Mesenchymal stem cell (in vitro differentiated cells and primary cell): ENCODE measurements at regions not wholly inside any gene's neighbourhood (a gene's known extent, or its start where the extent isn't known, plus 50 kb on each side); places are given as distances from the start of the nearest gene placed in this dataset.

Experiments
- DNase-seq: peaks from one replicate; pipeline ENCODE4 v3.0.0-alpha.2; 2013
- H2AFZ ChIP-seq: one replicate; pipeline ENCODE4 v1.6.1; 2013; ENCODE audit warnings: low read depth, mild to moderate bottlenecking, control low read depth, inconsistent platforms, low read length, moderate library complexity
- H2AK5ac ChIP-seq: 2 replicates; pipeline ENCODE4 v1.6.1; 2013; ENCODE audit warnings: low read length, moderate library complexity, mild to moderate bottlenecking, inconsistent platforms; ENCODE audit not compliant: severe bottlenecking
- H2BK120ac ChIP-seq: one replicate; pipeline ENCODE4 v1.6.1; 2013; ENCODE audit warnings: low read depth, mild to moderate bottlenecking, inconsistent platforms, low read length, moderate library complexity
- H2BK12ac ChIP-seq, 2 experiments: one replicate each; pipeline ENCODE4 v1.6.1; 2013; ENCODE audit warnings: inconsistent platforms in 2 of 2, low read length in 2 of 2, mild to moderate bottlenecking in 2 of 2, moderate library complexity in 2 of 2, control low read depth in 1 of 2
- H2BK15ac ChIP-seq: one replicate; pipeline ENCODE4 v1.6.1; 2013; ENCODE audit warnings: mild to moderate bottlenecking, low read depth, inconsistent platforms; ENCODE audit not compliant: poor library complexity, severe bottlenecking
- H2BK5ac ChIP-seq: 2 replicates; pipeline ENCODE4 v1.6.1; 2013; ENCODE audit warnings: low read depth, mild to moderate bottlenecking, low read length, control low read depth, inconsistent platforms; ENCODE audit not compliant: poor library complexity, severe bottlenecking
- H3K14ac ChIP-seq, 2 experiments: one replicate each; pipeline ENCODE4 v1.6.1; 2013; ENCODE audit warnings: inconsistent platforms in 2 of 2, low read length in 2 of 2, control low read depth in 1 of 2, mild to moderate bottlenecking in 1 of 2, moderate library complexity in 1 of 2
- H3K18ac ChIP-seq, 2 experiments: one replicate each; pipeline ENCODE4 v1.6.1; 2013; ENCODE audit warnings: inconsistent platforms in 2 of 2, low read length in 2 of 2, control low read depth in 1 of 2, low read depth in 1 of 2, mild to moderate bottlenecking in 1 of 2
- H3K23ac ChIP-seq, 2 experiments: one replicate each; pipeline ENCODE4 v1.6.1; 2013; ENCODE audit warnings: inconsistent platforms in 2 of 2, low read length in 2 of 2, mild to moderate bottlenecking in 2 of 2, moderate library complexity in 2 of 2, control low read depth in 1 of 2
- H3K27ac ChIP-seq: 2 replicates; pipeline ENCODE4 v1.5.1; 2013; ENCODE audit warnings: mild to moderate bottlenecking, moderate library complexity, low read length, control low read depth, inconsistent platforms; ENCODE audit not compliant: poor library complexity, severe bottlenecking
- H3K27me3 ChIP-seq, 2 experiments: 2 replicates each; pipeline versions ENCODE4 v1.6.1 to v1.7.0; 2013; ENCODE audit warnings: low read length in 2 of 2, mild to moderate bottlenecking in 2 of 2, moderate library complexity in 2 of 2, control low read depth in 1 of 2, inconsistent platforms in 1 of 2; ENCODE audit not compliant: control insufficient read depth in 1 of 2, insufficient read depth in 1 of 2
- H3K36me3 ChIP-seq, 2 experiments: 2 replicates each; pipeline versions ENCODE4 v1.6.1 to v1.7.0; 2013; ENCODE audit warnings: low read length in 2 of 2, control low read depth in 1 of 2, inconsistent platforms in 1 of 2, low read depth in 1 of 2, mild to moderate bottlenecking in 1 of 2; ENCODE audit not compliant: insufficient read depth in 2 of 2, control insufficient read depth in 1 of 2
- H3K4ac ChIP-seq, 2 experiments: one replicate each; pipeline ENCODE4 v1.6.1; 2013; ENCODE audit warnings: inconsistent platforms in 2 of 2, low read length in 2 of 2, mild to moderate bottlenecking in 2 of 2, moderate library complexity in 2 of 2, control low read depth in 1 of 2, low read depth in 1 of 2
- H3K4me1 ChIP-seq: 2 replicates; pipeline ENCODE4 v1.6.1; 2013; ENCODE audit warnings: low read depth, low read length, control low read depth; ENCODE audit not compliant: control insufficient read depth, insufficient read depth
- H3K4me2 ChIP-seq: 2 replicates; pipeline ENCODE4 v1.6.1; 2013; ENCODE audit warnings: low read length, mild to moderate bottlenecking, inconsistent platforms; ENCODE audit not compliant: poor library complexity, severe bottlenecking
- H3K4me3 ChIP-seq, 2 experiments: 2 replicates each; pipeline versions ENCODE4 v1.5.1 to v1.7.0; 2013; ENCODE audit warnings: low read length in 2 of 2, mild to moderate bottlenecking in 2 of 2, control low read depth in 1 of 2, low read depth in 1 of 2; ENCODE audit not compliant: insufficient read depth in 1 of 2
- H3K79me1 ChIP-seq: replicated peaks from 2 replicates; pipeline ENCODE4 v1.6.1; 2013; ENCODE audit warnings: mild to moderate bottlenecking, control low read depth, low read length, inconsistent platforms; ENCODE audit not compliant: poor library complexity, severe bottlenecking
- H3K9ac ChIP-seq: 2 replicates; pipeline ENCODE4 v1.7.0; 2013; ENCODE audit warnings: mild to moderate bottlenecking, low read length, moderate library complexity
- H3K9me3 ChIP-seq: 2 replicates; pipeline ENCODE4 v1.7.0; 2013; ENCODE audit warnings: mild to moderate bottlenecking, low read length; ENCODE audit not compliant: control insufficient read depth
- H4K8ac ChIP-seq: one replicate; pipeline ENCODE4 v1.6.1; 2013; ENCODE audit warnings: inconsistent platforms, mild to moderate bottlenecking, low read length, moderate library complexity
- H4K91ac ChIP-seq: one replicate; pipeline ENCODE4 v1.6.1; 2013; ENCODE audit warnings: mild to moderate bottlenecking, low read length, inconsistent platforms
- WGBS: methylation state at CpG from one replicate; pipeline ENCODE4 v1.1.7; 2013; ENCODE audit warnings: mixed read lengths; 5-methylcytosine and 5-hydroxymethylcytosine counted together

- 50% methylated on average over 9 of the region's 11 CpGs for WGBS
- peaks cover 13% of the 10 kb centered on the region for H3K79me1 ChIP-seq
- no peak overlapping the region for H2BK15ac ChIP-seq
- peak overlapping the region; percentile 7 for H4K8ac ChIP-seq
- peak overlapping the region; percentile 98 for H2AK5ac ChIP-seq
- H3K23ac ChIP-seq: no peak overlapping the region
- peaks cover 17% of the 10 kb centered on the region for H3K4me1 ChIP-seq
- no peak overlapping the region for H4K91ac ChIP-seq
- H3K4me2 ChIP-seq: peak overlapping the region; percentile 35
- no peaks in the 10 kb centered on the region for H3K9me3 ChIP-seq
- no peak overlapping the region for H3K18ac ChIP-seq
- no peak overlapping the region for H3K4me3 ChIP-seq
- H3K27ac ChIP-seq: peak overlapping the region; percentile 99
- no peak overlapping the region for H3K14ac ChIP-seq
- peak overlapping the region; percentile 98 for H2BK5ac ChIP-seq
- no peak overlapping the region for H3K9ac ChIP-seq
- H2AFZ ChIP-seq: no peak overlapping the region
- DNase-seq: peak; percentile 6
- H3K4ac ChIP-seq: no peak overlapping the region
- H3K36me3 ChIP-seq: no peaks in the 10 kb centered on the region
- no peak overlapping the region for H2BK120ac ChIP-seq
- no peaks in the 10 kb centered on the region for H3K27me3 ChIP-seq
- H2BK12ac ChIP-seq: no peak overlapping the region
Observed at GRCh38 chr2:234218266-234219045, 168.0 kb downstream of the SPP2 start.

DNA sequence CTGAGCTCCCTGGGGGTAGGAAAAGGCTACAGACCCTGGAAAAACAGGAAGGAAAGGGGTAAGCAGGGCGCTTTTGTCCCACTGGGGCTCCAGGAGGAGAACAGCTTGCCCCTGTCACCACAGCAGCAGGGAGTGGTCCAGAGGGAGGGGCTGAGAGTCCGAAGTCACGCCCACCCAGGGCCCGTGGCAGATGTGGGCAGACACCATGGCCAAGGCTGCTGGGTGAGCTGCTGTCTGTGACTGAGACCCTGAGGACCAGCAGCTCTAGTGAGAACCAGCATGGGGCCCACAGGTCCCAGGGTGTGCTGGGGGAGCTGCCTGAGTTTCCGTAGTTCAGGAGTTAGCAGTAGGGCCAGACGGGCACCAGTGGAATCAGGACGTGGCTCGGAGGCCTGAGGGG lies 162.0 kb downstream of the SPP2 start:
- Histone ChIP-seq H2BK5ac (no peak overlapping the region), H2AK5ac (peak overlapping the region; percentile 47), H3K79me1 (no peaks in the 10 kb centered on the region), H2BK120ac (no peak overlapping the region), H3K4me3 (no peak overlapping the region), H4K8ac (no peak overlapping the region), H2BK15ac (no peak overlapping the region), H2AFZ (no peak overlapping the region), H3K9ac (no peak overlapping the region), H4K91ac (no peak overlapping the region), H3K36me3 (no peaks in the 10 kb centered on the region), H3K9me3 (no peaks in the 10 kb centered on the region), H3K23ac (no peak overlapping the region), H3K18ac (no peak overlapping the region), H2BK12ac (no peak overlapping the region), H3K27me3 (no peaks in the 10 kb centered on the region), H3K14ac (no peak overlapping the region), H3K4me2 (no peak overlapping the region), H3K27ac (no peak overlapping the region), H3K4ac (no peak overlapping the region), H3K4me1 (peaks cover 10% of the 10 kb centered on the region)
- DNase-seq: no peak
- WGBS: 83% methylated on average over 8 of the region's 8 CpGs

DNA sequence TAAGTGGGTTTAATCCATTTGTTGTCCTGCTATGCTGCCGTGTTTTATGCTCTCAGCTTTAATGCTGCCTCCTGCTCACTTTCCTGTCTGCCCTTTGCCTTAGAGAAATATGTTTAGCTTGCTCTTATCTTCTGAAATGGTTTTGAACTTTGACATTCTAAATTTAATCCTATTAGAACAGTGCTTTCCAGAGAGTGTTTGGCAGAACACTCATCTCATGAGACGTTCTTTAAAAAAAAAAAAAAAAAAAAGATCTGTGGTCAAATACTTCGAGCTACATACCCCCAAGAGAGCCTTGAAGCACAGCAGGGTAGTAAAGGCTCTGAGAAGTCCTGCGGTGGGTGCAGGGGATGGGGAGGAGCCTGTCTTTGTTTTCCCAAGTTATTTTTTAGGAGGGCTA lies 161.3 kb downstream of the SPP2 start:
- DNase-seq: peak; percentile 10
- peaks cover 2% of the 10 kb centered on the region for H3K9me3 ChIP-seq
- no peak overlapping the region for H4K8ac ChIP-seq
- H2AK5ac ChIP-seq: peak overlapping the region; percentile 93
- no peak overlapping the region for H2BK5ac ChIP-seq
- peak overlapping the region; percentile 48 for H3K27ac ChIP-seq
- no peak overlapping the region for H3K9ac ChIP-seq
- H2BK15ac ChIP-seq: no peak overlapping the region
- no peak overlapping the region for H3K4ac ChIP-seq
- H3K27me3 ChIP-seq: no peaks in the 10 kb centered on the region
- no peak overlapping the region for H3K18ac ChIP-seq
- no peak overlapping the region for H2BK12ac ChIP-seq
- no peak overlapping the region for H3K14ac ChIP-seq
- H3K36me3 ChIP-seq: no peaks in the 10 kb centered on the region
- H3K4me3 ChIP-seq: no peak overlapping the region
- H2BK120ac ChIP-seq: no peak overlapping the region
- H3K79me1 ChIP-seq: no peaks in the 10 kb centered on the region
- H3K4me2 ChIP-seq: no peak overlapping the region
- H2AFZ ChIP-seq: no peak overlapping the region
- H3K23ac ChIP-seq: no peak overlapping the region
- peaks cover 5% of the 10 kb centered on the region for H3K4me1 ChIP-seq
- no peak overlapping the region for H4K91ac ChIP-seq
- 72% methylated on average over 2 of the region's 4 CpGs for WGBS

- Histone ChIP-seq H2BK120ac (no peak overlapping the region), H3K9ac (no peak overlapping the region), H2AFZ (no peak overlapping the region), H3K27ac (no peak overlapping the region), H3K4ac (no peak overlapping the region), H3K4me3 (no peak overlapping the region), H4K8ac (no peak overlapping the region), H3K4me2 (no peak overlapping the region), H3K27me3 (peaks cover 0 to 2% of the 10 kb centered on the region in 2 experiments), H2AK5ac (peak overlapping the region; percentile 98), H3K79me1 (peaks cover 4% of the 10 kb centered on the region), H3K4me1 (peaks cover 7% of the 10 kb centered on the region), H3K18ac (no peak overlapping the region), H4K91ac (no peak overlapping the region), H2BK12ac (no peak overlapping the region), H2BK15ac (no peak overlapping the region), H2BK5ac (peak overlapping the region; percentile 61), H3K36me3 (no peaks in the 10 kb centered on the region), H3K23ac (no peak overlapping the region), H3K9me3 (peaks cover 3% of the 10 kb centered on the region), H3K14ac (no peak overlapping the region)
- WGBS: no CpG with 5 or more reads among the region's 2 CpGs
- no peak for DNase-seq
Observed at GRCh38 chr2:234206738-234207137, 156.2 kb downstream of the SPP2 start.
